GM21529 (cell line): ENCODE measurements at regions not wholly inside any gene's neighbourhood (a gene's known extent, or its start where the extent isn't known, plus 50 kb on each side); places are given as distances from the start of the nearest gene placed in this dataset.
A peak's percentile ranks its signal among the peaks of the same experiment; 100 is the strongest.

ENCODE experiments used
- ATAC-seq: cut with Tn5 transposase; IDR thresholded peaks from one replicate; pipeline ENCODE4 v1.9.1; 2021; ENCODE audit not compliant: unreplicated experiment

DNA sequence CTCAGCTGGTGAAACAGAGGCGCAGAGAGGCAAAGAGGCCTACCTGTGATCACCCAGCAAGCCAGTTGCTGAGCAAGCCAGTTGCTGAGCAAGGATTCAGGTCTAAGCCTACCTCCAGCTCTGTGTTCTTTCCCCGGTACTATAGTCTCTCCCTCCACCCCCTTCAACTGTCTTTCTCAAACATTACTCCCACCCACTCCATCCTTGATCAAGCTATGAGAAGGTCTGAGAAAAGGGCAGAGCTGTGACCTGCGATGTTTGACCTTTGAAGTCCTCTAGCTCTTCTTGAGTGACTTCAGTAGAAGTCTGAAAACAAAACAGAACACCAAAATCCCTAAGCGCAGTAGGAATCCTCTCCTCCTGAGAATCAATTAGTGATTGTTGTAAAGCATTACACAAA lies 665.2 kb upstream of the ID2 start:
- no peak for ATAC-seq

- no peak for ATAC-seq
Observed at GRCh38 chr2:8018956-8019355, 662.9 kb upstream of the ID2 start.

DNA sequence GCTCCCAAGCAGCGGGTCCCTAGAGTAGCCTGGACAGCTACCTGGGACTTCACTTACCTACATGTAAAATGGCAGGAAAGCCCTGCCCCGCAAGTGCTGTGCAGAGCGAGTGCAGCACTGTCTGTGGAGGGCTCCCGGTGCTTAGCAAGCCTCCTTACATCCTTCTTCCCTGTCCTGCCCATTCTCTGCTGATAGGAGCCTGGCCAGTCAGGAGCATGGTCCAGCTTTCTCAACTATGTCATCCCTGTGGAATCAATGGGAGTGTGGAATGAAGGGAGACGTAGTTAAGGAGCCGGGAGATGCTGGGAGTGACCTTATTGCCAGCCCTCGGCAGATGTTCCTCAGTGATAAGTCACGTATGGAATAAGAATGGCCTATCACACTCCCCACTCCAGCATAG lies 661.9 kb upstream of the ID2 start:
- no peak for ATAC-seq

DNA sequence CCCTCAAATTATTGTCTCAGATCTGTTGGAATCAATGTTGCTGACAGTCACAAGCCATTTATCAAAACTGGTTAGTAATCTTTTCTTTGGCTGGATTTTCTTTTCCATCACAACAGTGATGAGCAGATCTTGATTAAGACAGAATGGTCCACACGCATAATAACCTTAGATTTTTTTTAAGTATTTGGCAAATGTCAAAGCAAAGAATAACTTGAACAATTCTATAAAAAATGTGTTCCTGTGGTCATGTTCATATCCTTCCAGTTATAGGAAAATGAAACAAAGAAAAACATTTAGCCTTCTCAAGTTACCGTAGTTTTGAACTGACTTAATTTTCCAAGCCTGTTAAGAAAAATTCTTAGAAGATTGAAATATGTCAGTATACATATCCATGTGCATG lies 659.9 kb upstream of the ID2 start:
- no peak for ATAC-seq

GRCh38 chr2:8022908-8023640 lies 658.8 kb upstream of the ID2 start:
- peak; percentile 91 for ATAC-seq

DNA sequence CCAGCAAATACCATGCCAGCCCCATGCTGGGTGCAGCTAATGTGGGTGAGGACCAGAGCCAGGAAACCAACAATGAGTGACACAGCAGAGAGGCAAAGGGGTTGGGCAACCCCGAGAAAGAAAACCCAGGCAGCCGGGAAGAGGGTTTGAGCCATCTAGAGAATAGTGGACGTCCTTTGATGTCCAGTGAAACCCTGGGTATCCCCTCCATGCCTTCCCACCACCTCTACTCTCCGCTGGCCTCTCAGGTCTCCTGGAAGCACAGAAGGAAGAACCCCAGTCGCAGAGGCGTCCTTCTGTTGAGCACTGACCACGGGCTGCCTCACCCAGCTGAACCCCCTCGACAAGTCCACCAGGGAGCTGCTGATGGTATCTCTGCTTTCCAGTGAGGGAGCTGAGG lies 657.4 kb upstream of the ID2 start:
- ATAC-seq = no peak

- ATAC-seq = no peak
Observed at GRCh38 chr2:8026381-8026780, 655.5 kb upstream of the ID2 start.

DNA sequence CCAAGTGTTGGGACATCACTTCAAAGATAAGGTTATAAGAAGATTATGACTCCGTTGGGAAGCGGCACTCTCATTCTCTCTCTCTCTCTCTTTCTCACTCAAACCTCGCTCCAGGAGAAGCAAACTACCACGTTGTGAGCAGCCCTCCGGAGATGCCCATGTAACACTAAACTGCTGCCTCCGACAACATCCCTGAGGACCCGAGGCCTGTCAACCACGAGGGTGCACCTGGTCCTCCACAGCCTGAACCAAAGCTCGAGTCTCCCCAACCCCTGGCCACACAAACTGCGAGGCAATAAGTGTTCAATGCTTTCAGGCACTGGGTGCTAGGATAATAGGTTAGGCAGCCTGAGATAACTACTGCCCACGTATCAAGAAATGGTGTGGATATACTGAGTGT lies 654.5 kb upstream of the ID2 start:
- no peak for ATAC-seq

DNA sequence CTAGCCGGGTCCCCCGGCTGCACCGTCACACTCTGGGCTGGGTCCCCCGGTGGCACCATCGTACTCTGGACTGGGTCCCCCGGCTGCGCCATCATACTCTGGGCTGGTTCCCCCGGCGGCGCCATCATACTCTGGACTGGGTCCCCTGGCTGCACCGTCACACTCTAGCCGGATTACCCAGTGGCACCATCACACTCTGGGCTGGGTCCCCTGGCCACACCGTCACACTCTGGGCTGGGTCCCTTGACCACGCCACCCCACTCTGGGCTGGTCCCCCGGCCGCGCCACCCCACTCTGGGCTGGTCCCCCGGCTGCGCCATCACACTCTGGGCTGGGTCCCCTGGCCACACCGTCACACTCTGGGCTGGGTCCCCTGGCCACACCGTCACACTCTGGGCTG lies 653.8 kb upstream of the ID2 start:
- ATAC-seq = no peak

DNA sequence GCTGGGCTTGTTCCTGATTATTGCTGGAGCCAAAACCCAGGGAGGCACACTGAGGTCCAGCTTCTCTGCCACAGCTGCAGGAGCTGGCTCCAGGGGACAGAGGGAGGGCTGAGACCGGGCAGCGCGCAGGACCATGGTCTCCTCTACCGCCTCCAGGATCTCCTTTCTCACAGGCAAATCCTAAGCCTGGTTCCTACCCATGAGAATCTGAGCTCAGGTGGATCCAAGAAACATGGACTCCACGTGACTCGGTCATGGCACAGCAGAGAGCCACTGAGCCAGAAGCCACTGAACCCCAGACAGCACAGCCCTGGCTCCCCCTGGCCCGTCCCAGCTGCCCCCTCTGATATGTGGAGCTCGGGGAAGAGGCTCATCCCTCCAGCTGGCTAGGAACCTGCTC lies 653.4 kb upstream of the ID2 start:
- ATAC-seq = no peak

- ATAC-seq = no peak
Observed at GRCh38 chr2:8028981-8029380, 652.9 kb upstream of the ID2 start.

- no peak for ATAC-seq
Observed at GRCh38 chr2:8030573-8031303, 651.1 kb upstream of the ID2 start.

DNA sequence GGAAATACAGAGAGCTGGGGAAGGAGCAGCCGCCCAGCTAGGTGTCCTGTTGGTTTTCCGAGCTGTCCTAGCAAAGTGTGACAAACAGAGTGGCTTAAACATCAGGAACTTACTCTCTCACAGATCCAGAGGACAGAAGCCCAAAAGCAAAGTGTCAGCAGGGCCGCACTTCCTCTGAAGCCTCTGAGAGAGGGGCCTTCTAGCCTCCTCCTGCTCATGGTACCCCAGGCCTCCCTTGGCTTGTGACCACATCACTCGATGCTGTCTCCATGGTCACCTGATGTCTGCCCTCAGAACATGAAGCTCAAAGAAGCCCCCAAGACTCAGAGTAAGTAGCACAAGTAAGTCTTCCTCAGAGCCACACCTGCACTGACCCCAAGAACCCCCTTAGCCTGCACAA lies 650.5 kb upstream of the ID2 start:
- no peak for ATAC-seq

DNA sequence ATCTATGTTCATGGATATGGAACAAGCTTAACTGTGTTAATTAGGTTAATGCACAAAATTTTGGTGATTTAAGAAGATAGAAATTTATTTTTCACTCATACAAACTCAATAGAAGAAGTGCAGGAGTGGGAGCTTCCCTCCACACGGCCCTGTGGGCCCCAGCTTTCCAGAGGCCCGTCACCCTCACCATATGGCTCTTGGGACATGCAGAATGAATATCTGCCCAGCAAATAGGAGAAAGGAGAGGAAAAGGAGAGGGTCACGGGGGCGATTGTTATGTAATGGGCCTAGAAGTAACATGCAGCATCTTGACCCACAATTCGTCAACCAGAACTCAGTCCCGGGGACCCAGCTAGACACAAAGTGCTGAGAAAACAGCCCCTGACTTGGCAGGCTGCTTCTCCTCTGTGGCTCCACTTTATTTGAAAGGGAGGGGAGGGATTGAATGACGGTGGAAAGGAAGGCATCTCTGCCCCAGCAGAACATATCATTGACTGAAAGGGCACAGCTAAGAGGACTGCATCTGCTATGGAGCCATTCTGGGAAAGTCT lies 648.2 kb upstream of the ID2 start:
- no peak for ATAC-seq

DNA sequence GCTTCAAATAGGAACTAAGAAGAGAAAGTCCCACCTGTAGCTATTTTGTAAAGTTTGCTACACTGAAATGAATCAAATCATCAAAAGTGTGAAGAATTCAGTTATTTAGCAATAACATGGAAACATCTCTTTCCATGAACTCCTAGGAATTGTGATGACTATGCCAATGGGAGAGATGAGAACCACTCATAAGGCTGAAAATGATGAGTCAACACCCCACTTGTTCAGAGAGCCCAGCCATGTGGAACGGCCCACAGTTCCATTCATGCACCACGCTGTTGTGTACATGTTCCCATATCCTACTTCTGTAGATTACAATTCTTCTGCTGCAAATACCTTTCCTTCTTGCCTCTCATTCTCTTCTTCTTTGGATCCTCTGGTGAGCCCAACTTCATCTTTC lies 645.5 kb upstream of the ID2 start:
- peak; percentile 75 for ATAC-seq

GRCh38 chr2:8039732-8040131 lies 642.1 kb upstream of the ID2 start:
- no peak for ATAC-seq

GRCh38 chr2:8043295-8043694 lies 638.6 kb upstream of the ID2 start:
- ATAC-seq = no peak

- no peak for ATAC-seq
Observed at GRCh38 chr2:8044046-8044594, 637.7 kb upstream of the ID2 start.

DNA sequence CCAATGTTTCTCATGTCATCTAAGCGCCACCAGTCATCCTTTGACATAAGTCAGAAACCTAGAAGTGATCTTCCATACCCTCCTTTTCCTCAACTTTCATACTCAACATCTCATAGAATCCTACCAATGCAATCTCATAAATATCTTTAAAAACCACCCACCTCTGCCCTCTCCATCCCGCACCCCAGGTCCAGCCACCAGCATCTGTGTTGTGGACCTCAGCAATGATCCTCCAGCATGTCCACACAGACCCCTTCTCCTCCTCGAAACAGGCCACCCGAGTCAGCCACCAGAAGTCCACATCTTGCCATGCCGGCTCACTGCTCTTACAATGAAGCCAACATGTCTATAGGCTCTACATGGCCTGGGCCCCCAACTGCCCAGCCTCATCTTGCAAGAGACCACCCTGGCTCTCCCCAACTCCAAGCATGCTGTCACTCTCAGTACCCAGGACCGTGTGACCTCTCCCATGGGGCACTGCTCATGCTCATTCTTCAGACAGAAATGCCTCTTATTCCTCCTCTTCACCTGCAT lies 636.7 kb upstream of the ID2 start:
- no peak for ATAC-seq

GRCh38 chr2:8046849-8047248 lies 635.0 kb upstream of the ID2 start:
- no peak for ATAC-seq

GRCh38 chr2:8049176-8049575 lies 632.7 kb upstream of the ID2 start:
- no peak for ATAC-seq
